Keratinocyte (primary cell): ENCODE measurements at regions not wholly inside any gene's neighbourhood (a gene's known extent, or its start where the extent isn't known, plus 50 kb on each side); places are given as distances from the start of the nearest gene placed in this dataset.

Experiments used
- CTCF ChIP-seq, 3 experiments: IDR thresholded peaks in 1 of 3; conservative IDR thresholded peaks in 1 of 3; optimal IDR thresholded peaks in 1 of 3; 2 replicates in 2 of 3; 3 replicates in 1 of 3; pipeline versions ENCODE3 to v1.5.1; 2011; ENCODE audit warnings: low read length in 3 of 3, mild to moderate bottlenecking in 3 of 3, moderate library complexity in 2 of 3, control low read depth in 1 of 3, inconsistent platforms in 1 of 3; ENCODE audit not compliant: insufficient read depth in 2 of 3; ENCODE audit errors: extremely low read depth in 1 of 3
- EZH2 ChIP-seq: IDR thresholded peaks from one replicate; pipeline ENCODE4 v1.6.1; 2012; ENCODE audit warnings: inconsistent platforms, mild to moderate bottlenecking, low read length, moderate library complexity

- no peak for TF ChIP-seq CTCF (optimal IDR thresholded peaks at IDR 0.05 in 1 of 3, IDR thresholded peaks at IDR 0.05 in 1 of 3, conservative IDR thresholded peaks at IDR 0.05 in 1 of 3; ENCODE audit: extremely low read depth in 1 of 3, insufficient read depth in 2 of 3, low read length in 3 of 3)
- no peak for TF ChIP-seq EZH2
Observed at GRCh38 chrX:22934640-22935039, 65.1 kb upstream of the DDX53 start.
